ENCODE measurements at regions not wholly inside any gene's neighbourhood (a gene's known extent, or its start where the extent isn't known, plus 50 kb on each side); places are given as distances from the start of the nearest gene placed in this dataset.
"Not testable (repeated sequence)": the region's sequence is repeated elsewhere in the genome, so short reads cannot be mapped to it uniquely, and the experiment has no call there.

DNA sequence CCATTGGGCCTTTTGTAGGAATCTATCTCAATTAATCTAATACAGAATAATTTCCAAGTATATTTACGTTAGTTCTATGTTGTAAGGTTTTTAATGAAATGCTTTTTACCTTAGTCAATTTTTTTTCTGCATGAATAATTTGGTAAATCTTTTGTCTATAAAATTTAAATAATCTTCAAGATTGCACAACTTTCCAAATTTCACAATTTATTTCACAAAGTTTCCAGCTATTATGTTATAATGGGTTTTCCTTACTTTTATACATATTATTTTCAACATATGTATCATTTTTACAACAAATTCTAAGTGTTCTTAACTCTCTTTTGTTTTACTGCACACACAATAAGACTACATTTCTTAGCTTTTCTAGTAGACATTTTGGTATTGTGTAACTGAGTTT is 470.7 kb downstream of the ETV1 start:
- no peak for DNase-seq

DNA sequence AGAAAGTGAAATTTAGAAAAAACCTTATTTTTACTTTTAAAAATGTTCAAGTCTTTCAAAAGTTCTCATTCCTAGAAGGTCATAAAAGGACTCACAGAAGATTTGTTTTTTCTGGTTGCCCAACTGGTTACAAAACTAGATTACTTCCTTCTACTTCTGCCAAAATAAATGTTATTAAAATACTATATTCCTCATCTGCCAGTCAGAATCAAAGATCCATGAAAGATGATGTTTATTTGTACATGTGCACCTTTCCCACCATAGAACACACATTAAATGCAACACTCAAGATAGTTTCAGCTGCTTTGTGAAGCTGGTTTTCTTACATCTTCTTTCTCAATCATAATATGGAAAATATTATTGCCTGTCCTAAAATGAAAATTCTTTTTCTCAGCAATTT is 465.4 kb downstream of the ETV1 start:
- no peak for DNase-seq

DNA sequence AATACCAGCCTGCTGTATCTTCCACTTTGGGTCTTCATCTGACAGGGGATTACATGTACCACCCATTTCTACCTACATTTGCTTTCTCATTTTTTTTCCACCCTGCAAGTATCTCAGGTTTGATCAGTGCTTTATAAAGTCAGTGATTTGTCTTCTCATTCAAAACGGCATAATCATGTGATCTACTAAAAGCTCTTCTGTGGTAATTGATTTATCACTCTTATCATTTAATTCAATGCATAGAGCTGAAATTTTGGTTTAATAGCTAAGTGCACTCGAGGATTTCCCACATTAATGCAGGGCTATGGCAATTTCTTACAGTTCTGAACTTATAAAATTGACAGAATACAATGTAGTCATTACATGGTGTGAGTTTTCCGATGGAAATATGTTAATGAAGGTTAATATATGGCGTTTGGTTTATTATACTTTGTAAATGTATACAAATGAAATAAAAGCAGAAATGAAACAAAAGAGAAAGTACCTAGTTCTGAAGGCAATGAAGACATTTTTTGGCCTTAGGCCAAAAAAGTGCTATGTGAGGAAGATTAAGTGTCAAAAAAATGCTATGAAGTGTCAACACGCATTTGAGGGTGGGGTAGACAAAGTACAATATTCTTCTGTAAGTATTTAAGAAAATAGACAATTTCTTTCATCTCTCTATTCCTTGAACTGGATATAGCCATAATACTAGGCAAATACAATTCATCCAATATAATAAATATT is 457.3 kb downstream of the ETV1 start:
- DNase-seq: peak; percentile 19

DNA sequence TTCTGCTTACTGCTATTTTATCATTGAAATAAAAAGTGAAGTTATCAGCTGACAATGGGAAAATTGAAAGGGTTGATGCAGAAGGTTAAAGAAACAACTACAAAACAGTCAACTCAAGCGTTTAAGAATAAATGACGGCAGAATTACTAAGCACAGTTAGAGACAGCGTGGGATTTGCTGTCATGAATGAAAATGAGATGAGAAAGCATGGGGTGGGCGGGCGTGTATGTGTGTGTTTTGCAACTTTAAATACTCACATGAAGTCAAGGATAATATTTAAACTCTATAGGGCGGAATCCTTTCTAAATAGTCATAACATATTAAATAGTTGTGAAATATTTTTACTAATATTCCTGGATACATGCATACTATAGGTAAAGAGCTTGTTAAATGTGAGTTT is 450.8 kb downstream of the ETV1 start:
- DNase-seq: no peak

DNA sequence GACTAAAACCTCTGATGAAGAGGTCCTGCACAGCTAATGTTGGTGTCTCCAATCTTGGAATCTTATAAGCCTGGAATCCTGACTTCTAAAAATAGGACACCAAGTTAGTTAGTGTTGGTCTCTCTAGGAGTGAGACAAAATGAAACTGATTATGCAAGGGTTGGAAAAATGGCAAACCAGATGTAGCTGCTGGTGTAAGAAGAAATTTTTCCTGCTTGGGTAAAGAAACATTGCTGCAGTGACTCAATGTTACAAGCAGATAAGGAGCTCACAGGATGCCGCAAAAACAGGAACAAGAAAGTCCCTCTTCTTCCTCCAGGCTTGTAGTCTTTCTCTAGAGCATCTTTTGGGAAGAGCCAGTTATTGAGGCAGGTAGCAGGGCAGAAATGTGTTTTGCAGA is 449.0 kb downstream of the ETV1 start:
- no peak for DNase-seq

DNA sequence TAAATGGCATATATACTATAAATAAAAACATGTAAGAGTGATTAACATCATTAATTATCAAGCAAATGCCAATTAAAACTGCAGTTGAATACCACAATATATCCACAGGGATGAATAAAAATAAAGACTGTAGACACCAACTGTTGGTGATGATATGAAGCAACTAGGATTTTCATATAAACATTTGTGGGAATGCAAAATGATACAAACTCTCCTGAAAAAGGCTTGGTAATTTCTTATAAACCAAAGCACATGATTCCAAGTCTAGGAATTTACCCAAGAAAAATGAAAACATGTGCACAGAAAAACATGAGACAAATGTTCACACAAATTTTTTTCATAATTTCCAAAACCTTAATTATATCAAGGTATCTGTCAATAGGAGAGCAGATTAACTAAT is 448.1 kb downstream of the ETV1 start:
- DNase-seq: no peak

DNA sequence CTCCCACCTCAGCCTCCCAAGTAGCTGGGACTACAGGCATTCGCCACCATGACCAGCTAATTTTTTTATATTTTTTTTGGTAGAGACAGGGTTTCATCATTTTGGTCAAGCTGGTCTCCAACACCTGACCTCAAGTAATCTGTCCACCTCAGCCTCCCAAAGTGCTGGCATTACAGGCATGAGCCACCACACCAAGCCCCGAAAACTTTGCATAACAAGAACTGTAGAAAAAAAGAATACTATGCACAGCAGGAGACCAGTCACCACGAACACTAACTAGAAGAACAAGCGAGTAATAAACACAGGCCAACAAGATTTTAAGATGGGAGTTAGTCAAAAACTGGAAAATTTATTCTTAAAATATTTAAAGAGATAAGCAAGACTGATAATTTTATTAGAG is 447.0 kb downstream of the ETV1 start:
- DNase-seq: no peak

DNA sequence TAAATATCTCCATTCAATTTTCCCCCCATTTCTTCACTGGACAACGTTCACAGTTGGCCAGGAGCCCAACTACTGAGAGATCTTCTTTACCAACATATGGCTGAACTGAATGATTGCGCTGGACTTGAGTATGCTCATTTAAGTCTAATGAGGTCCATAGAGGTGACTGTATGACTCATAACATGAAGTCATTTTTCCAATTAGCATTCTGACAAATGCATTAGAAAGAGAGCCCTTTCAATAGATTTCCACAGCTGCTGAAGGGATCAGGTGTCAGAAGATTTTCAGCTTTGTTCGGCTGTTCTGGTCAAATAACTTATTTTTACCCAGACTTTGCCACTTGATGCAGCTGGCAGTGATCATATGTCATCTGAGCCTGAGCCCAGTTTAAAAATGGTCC is 438.0 kb downstream of the ETV1 start:
- DNase-seq: peak; percentile 74

DNA sequence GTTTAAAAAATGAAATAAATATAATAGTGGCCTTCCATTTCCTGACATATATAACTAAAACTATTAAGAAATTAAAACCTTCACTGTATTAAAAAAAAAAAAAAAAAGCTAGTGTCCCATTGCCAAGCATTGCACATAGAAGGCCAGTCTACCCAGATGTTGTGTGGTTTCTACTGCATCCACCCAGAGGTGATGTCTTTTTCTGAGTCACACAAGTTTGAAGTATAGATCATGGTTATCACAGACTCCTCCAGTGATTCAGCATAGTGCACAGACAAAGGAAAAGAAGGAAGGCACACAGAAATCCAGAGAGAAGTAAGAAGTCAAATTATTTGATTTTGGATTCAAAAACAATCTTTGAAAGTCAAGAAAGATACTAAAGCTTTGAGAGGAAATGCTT is 429.0 kb downstream of the ETV1 start:
- no peak for DNase-seq

DNA sequence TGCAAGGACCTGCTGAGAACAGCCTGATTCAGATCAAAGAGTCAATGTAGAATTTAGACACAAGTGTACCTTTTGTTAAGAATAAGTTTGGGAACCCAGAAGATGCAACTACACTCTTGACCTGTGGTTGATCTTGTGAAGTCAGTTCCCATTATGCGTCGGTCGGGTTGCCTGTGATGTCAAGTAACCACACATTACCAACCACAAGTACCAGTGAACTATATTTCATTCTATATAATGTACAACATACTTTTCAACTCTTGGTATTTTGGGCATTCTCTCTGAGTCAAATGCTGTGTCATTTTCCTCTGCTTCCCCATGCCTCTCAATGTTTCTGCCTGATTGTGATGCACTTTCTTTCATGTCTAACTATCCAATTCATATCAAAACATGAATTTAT is 426.2 kb downstream of the ETV1 start:
- no peak for DNase-seq

DNA sequence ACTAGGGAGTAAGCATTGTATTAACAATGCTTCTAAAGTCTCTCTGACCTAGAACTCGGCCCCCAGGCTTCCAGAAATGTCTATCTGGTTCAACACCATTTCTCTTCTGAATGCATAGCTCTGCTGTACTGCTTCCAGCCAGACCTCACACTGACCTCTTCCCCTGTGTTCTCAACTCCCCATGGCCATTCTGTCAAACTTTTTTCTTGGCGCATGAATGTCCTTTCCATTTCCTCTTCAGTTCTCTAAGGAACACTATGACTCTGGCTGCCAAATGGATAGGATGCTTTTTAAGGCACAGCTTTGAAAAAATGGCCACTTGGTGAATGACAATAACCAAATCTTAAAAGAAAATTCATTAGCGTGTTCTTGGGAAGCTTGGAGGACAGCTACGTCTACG is 425.8 kb downstream of the ETV1 start:
- DNase-seq: no peak

DNA sequence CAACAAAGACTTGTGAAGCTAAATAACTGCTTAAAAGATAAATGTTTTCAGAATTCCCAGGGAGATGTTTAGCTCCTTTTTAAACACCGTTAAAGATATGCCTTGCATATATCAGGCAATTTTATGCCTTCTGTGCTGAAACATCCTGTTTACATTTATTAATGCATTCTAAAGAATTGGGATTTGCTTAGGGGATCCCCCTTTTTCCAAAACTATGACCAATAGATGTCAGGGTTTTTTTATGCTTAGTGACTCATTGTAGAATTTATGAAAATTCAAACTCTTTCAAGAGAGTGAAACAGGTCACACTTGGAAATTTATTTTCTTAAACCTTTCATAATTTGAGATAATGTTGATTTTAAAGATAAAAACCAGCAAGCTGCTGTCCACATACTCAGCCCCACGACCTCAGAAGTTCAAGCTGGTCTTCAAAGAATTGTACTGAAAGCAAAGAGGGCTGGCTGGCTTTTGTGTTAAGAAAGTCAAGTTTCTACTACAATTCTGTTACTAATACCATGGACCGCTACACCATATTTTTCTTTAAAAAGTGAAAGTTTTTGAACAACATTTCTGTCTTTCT is 411.8 kb downstream of the ETV1 start:
- no peak for DNase-seq

DNA sequence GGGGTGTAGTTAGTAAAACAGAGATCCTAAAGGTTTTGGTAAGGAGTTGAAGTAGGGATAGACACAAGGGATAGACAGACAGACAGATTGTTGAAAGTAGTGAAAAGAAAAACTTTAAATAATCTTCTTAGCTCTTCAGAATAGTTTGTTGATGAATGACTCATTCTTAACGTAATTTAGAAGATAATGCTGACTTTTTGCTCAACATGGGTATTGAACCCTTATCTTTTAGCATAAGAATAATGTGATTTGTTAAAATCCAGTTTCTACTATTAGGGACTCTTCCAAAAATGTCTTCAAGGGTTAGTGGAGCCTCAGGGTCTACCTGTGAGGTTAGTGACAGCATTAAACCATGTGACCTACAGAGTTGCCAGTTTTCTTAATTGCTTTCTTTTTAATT is 411.2 kb downstream of the ETV1 start:
- DNase-seq: no peak

DNA sequence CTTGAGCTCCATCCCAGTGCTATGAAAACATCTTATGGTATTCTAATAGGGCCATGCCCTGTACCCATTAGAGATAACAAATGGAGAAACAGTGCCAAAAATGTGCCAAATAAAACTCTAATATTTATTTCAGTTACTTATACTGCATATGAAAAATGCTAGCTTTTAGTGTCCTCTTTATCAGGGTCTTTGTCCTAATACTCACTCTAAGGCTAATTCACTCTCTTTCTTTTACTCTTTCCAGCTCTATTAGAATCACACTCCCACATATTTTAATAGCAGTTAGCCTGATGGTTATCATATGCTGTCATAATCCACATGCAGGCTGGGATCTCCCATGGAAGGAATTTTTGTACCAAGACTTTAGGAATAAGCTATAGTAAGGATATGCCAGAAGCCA is 408.4 kb downstream of the ETV1 start:
- DNase-seq: no peak

DNA sequence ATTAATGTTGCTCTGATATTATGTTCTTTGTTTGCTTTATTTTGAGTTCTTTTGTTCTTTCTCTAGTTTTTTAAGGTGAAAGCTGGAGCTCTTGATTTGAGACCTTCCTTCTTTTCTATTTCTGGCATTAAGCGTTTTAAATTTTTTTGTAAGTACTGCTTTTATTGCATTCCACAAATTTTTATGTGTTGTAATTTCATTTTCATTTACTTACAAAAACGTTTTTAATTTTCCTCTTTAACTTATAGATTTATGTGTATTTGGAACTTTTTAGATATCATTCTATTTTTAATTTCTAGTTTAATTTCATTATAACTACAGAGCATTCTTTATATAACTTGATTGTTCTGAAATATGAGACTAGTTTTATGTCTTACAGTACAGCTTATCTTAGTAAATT is 395.6 kb downstream of the ETV1 start:
- DNase-seq: no peak

DNA sequence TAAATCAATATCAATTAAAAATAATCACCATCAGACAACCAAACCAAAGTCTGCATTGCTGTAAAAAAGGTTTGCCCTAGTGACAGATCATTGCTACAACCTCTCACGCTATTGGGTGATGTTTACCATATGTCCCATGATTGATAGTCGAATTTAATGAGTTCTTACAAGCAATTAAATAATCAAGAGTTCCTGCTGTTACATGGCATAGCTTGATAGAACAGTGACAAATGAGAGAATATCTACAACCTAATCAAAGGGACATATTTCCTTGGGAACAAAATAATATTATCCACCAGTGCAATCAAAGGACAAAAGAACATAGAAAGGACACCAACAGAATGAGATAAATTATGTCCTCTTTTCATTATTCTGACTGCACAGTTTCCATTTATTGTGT is 387.4 kb downstream of the ETV1 start:
- peak; percentile 14 for DNase-seq

DNA sequence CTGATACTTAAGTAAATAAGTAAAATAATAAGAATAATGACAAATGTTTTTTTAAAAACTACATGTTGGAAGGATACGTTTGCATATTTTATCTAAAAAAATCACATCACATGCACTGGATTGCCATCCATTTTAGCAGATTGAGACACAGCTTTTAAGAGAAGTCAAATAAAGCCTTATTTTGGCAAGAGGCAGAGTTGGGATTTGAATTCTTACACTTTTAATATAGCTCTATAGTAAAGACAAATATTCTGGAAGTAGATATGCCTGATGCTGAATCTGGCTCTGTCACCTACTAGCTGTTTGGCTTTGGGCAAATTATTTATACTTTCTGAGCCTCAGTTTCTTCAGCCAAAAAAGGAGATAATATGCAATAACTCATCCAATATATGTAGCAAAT is 386.4 kb downstream of the ETV1 start:
- DNase-seq: no peak

DNA sequence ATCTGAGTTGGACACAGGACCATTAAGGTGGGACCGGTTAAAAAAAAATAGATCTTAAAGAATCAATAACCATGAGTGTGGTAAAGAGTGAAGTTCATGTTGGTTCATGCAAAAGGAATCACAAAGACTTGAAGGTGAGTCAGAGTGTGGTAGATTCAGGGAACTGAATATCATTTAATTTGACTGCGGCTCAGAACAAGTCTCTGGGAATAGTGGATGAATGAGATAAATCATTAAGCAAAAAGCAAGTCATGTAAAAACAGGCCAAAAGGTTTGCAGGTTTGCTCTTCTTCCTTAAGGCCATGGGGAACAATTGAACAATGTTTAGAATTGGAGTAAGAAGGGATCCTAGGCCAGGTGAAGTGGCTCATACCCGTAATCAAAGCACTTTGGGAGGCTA is 385.8 kb downstream of the ETV1 start:
- DNase-seq: no peak

DNA sequence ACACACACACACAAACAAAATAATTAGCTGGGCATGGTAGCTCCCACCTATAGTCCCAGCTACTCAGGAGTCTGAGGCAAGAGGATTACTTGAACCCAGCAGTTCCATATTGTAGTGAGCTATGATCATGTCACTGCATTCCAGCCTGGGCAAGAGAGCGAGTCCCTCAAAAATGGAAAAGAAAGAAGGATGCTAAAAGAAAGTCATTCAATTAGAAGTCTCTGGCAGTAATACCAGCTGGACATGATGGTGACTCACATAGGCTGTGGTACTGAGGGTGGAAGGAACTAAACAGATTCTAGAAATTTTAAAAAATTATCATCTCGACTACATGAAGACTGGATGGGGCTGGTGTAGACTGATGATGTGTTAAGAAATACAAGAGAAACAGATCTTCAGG is 385.3 kb downstream of the ETV1 start:
- no peak for DNase-seq

DNA sequence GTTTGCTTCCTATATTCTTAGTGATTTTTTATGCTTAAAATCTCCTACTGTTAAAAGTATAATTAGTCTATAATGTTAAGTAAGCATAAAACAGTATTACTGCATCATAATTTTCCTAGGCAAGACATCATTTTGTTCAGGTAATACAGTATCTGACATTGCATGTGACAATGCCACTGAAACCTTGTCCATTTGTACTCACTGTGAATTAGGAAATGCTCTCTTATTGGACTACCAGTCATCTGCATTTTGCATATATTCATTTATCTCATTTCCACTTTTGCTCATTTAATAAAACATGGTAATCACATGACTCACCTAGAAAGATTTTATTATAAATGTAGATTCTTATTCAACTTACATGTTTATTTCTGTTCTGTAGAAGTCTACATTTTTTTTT is 379.1 kb downstream of the ETV1 start:
- no peak for DNase-seq

DNA sequence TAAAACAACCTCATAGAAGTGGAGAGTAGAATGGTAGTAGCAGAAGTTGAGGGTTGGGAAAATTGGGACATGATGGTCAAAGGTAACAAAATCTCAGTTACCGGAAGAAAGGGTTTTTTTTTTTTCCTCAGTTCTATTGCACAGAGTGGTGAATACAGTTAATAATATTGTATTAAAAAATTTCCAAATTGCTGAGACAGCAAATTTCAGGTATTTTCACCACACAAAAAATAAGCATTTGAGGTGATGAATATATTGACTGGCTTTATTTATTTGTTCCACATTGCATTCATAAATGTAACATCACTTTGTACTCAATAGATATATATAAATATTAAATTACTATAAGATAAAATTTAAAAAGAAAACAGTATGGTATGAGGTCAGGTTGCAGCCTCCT is 373.8 kb downstream of the ETV1 start:
- DNase-seq: no peak

DNA sequence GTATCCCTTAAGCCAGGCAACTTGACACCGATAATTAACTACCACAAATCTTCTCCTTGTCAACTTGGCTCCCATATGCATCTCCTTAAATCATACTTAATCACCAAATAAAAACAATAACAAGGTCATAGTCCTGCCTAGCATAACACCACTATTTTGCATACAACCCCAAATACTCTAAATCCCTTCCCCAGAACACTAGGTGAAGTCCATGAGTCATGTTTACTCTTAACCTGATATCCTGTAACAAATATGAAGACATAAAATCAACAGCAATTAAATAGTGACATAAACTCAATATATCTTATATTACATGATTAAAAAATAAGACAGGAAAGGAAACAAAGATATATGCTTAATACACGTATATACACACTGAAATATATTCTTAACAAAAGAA is 362.0 kb downstream of the ETV1 start:
- no peak for DNase-seq

DNA sequence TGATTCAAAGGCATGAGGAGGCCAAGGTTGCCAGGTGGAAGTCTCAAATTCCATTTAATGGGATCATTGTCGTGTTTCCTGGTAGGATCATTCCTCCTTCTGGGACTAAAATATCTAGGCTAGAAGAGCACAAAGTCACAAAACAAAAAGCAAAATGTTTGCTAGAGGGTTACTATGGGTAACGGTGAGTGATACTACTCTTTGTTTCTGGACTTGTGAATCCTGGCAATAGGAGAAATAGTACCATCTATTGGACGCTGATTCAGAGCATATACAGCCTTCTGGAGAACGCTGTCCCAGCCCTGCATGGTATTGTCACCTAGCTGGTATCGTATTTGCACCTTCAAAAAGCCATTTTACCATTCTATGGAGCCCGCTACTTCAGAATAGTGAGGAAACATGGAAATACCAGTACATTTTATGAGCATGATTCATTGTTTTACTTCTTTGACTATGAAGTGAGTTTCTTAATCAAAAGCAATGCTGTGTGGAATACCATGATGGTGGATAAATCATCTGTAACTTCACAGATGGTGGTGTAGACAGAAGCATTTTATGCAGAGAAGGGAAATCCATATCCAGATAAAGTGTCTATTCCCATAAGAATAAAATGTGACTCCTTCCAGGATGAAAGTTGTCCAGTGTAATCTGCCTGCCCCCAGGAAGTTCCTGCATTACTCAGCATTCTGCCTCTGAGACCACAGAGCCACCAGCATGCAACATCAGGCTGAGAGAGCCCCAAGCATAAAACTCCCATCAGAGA is 361.0 kb downstream of the ETV1 start:
- DNase-seq: no peak

DNA sequence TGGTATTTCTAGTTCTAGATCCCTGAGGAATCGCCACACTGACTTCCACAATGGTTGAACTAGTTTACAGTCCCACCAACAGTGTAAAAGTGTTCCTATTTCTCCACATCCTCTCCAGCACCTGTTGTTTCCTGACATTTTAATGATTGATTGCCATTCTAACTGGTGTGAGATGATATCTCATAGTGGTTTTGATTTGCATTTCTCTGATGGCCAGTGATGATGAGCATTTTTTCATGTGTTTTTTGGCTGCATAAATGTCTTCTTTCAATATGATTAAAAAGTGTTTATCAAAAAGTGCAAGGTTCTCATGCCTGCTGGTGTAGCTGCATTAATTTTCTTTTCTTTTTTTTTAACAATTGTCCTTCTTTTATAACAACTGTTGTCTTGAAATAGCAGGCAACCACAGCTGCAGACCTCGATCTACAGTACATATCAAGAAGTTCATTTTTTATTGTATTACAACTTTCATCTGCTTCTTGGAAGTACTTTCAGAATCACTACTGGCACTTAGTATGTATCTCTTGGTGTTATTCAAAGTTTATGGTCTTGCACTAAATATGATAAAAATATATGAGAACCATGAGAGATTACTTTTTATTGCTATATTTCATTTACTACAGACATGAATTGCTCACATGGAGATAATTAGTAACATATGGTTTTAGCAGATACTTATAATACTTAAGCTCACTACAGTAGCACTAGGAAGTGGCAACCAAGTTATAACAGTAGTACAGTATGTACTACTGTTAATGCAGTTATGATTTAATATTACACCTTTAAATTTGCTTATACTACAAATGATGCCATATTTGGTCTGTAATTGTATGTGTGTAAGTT is 358.0 kb downstream of the ETV1 start:
- not testable (repeated sequence) for DNase-seq
